ENCODE measurements at regions not wholly inside any gene's neighbourhood (a gene's known extent, or its start where the extent isn't known, plus 50 kb on each side); places are given as distances from the start of the nearest gene placed in this dataset.

DNA sequence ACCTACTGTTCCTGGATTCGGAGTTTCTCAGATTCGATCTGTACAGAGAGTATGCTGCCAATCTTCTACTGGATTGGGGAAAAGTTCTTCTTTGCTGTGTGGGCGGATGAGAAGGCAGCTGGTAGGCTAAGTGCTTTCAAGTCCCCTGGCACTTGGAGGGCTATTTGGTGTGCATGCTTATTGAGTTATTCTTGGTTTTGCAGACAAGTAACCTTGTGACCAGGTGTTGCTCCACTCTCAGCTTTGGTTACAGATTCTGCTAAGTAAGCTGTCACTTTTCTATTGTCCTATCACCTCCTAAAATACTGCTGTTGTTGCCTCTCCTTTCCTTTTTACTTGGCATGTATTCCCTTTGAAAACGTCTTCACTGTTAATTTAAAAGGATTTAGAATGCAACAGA lies 1375.1 kb upstream of the LRRTM3 start:
- Mint-ChIP-seq H3K9me3 (peaks cover 0 to 8% (median 3%) of the 10 kb centered on the region in 5 donors), H3K27me3 (no peaks in the 10 kb centered on the region), H3K27ac (no peak overlapping the region), H3K36me3 (no peaks in the 10 kb centered on the region), H3K4me3 (no peak overlapping the region), H3K4me1 (no peaks in the 10 kb centered on the region)
- Histone ChIP-seq H3K27ac (ENCODE audit: low read depth, low read length) (no peak overlapping the region), H3K27me3 (ENCODE audit: insufficient read depth, low read length, poor library complexity, severe bottlenecking) (no peaks in the 10 kb centered on the region), H3K9me3 (ENCODE audit: low read length) (no peaks in the 10 kb centered on the region), H3K4me1 (ENCODE audit: insufficient read depth, low read length) (no peaks in the 10 kb centered on the region), H3K4me3 (ENCODE audit: low read length) (no peak overlapping the region), H3K36me3 (ENCODE audit: insufficient read depth, low read length) (no peaks in the 10 kb centered on the region)
- ChIA-PET POLR2A (no interaction called here), CTCF (no interaction called here)
- no peak for DNase-seq

DNA sequence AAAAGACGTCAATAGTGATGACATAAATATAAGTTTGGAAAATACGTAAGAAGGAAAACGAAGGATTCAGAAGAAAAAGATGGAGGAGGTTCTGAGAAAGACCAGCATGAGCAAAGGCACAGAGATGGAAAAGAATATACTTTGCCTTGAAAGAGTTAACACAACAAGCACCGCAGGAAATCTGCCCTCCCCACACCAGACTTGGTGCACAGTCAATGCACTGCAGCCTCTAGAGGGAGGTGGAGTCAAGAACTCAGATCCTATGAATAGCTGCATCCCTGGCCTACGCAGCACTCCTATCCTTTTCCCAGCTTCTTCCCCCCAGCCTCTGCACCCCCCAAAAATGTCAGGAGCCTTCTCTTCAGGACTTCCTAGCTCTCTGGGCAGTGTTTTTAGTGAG lies 1370.6 kb upstream of the LRRTM3 start:
- Histone ChIP-seq H3K36me3 (ENCODE audit: insufficient read depth, low read length) (no peaks in the 10 kb centered on the region), H3K27me3 (ENCODE audit: insufficient read depth, low read length, poor library complexity, severe bottlenecking) (no peaks in the 10 kb centered on the region), H3K9me3 (ENCODE audit: low read length) (no peaks in the 10 kb centered on the region), H3K27ac (ENCODE audit: low read depth, low read length) (no peak overlapping the region), H3K4me3 (ENCODE audit: low read length) (no peak overlapping the region), H3K4me1 (ENCODE audit: insufficient read depth, low read length) (no peaks in the 10 kb centered on the region)
- peaks cover 2 to 17% (median 3%) of the 10 kb centered on the region in 5 donors for H3K9me3 Mint-ChIP-seq
- H3K27ac Mint-ChIP-seq, result no peak overlapping the region
- H3K36me3 Mint-ChIP-seq, result no peaks in the 10 kb centered on the region
- no peak for DNase-seq
- H3K4me3 Mint-ChIP-seq, result no peak overlapping the region
- ChIA-PET CTCF (no interaction called here), POLR2A (no interaction called here)
- no peaks in the 10 kb centered on the region for H3K27me3 Mint-ChIP-seq
- H3K4me1 Mint-ChIP-seq, result no peaks in the 10 kb centered on the region

DNA sequence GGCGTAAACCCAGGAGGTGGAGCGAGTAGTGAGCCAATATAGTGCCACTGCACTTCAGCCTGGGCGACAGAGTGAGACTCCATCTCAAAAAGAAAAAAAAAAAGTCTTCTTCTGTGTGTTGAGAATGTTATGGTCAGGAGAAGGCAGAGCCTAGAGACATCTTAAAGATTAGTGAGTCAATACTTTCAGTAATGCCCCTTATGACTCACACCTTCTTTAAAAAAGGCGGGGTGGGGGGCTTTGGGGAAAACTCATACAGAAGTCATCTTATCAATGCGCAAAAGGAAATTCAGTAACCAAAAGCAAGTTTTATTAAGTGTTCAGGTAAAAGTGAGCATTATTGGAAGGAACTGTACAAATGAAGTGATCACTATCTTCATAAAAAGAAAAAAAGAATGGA lies 1369.8 kb upstream of the LRRTM3 start:
- Histone ChIP-seq H3K27me3 (ENCODE audit: insufficient read depth, low read length, poor library complexity, severe bottlenecking) (no peaks in the 10 kb centered on the region), H3K27ac (ENCODE audit: low read depth, low read length) (no peak overlapping the region), H3K9me3 (ENCODE audit: low read length) (no peaks in the 10 kb centered on the region), H3K4me1 (ENCODE audit: insufficient read depth, low read length) (no peaks in the 10 kb centered on the region), H3K4me3 (ENCODE audit: low read length) (no peak overlapping the region), H3K36me3 (ENCODE audit: insufficient read depth, low read length) (no peaks in the 10 kb centered on the region)
- Mint-ChIP-seq H3K36me3 (no peaks in the 10 kb centered on the region), H3K27ac (no peak overlapping the region), H3K4me3 (no peak overlapping the region), H3K4me1 (no peaks in the 10 kb centered on the region), H3K27me3 (no peaks in the 10 kb centered on the region), H3K9me3 (peaks cover 2 to 17% (median 3%) of the 10 kb centered on the region in 5 donors)
- DNase-seq, result no peak
- ChIA-PET POLR2A (no interaction called here), CTCF (interaction anchor here (1.4 kb wide), 1 partner anchor 10 kb away, joined by 4 read pairs; no protein-coding TSS in a partner anchor)

DNA sequence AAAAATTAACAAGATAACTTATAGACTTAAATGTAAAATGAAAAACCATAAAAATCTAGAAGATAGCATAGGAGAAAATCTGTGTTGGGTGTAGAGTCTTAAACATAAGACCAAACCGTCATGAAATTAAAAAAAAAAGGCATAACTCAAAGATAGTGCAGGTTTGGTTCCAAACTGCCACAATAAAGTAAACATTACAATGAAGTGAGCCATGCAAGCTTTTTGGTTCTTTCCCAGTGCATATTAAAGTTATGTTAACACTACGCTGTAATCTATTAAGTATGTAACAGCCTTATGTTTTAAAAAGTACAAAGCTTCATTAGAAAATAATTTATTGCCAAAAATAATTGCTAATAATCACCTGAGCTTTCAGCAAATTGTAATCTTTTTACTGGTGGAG lies 1366.5 kb upstream of the LRRTM3 start:
- H3K36me3 ChIP-seq (ENCODE audit: insufficient read depth, low read length), result no peaks in the 10 kb centered on the region
- H3K27me3 ChIP-seq (ENCODE audit: insufficient read depth, low read length, poor library complexity, severe bottlenecking), result no peaks in the 10 kb centered on the region
- DNase-seq, result no peak
- Mint-ChIP-seq H3K36me3 (no peaks in the 10 kb centered on the region), H3K9me3 (peaks cover 2 to 17% (median 10%) of the 10 kb centered on the region in 5 donors), H3K4me1 (no peaks in the 10 kb centered on the region), H3K4me3 (no peak overlapping the region), H3K27ac (no peak overlapping the region), H3K27me3 (no peaks in the 10 kb centered on the region)
- ChIA-PET POLR2A (no interaction called here), CTCF (no interaction called here)
- no peak overlapping the region for H3K4me3 ChIP-seq (ENCODE audit: low read length)
- no peak overlapping the region for H3K27ac ChIP-seq (ENCODE audit: low read depth, low read length)
- peaks cover 5% of the 10 kb centered on the region for H3K9me3 ChIP-seq (ENCODE audit: low read length)
- no peaks in the 10 kb centered on the region for H3K4me1 ChIP-seq (ENCODE audit: insufficient read depth, low read length)

DNA sequence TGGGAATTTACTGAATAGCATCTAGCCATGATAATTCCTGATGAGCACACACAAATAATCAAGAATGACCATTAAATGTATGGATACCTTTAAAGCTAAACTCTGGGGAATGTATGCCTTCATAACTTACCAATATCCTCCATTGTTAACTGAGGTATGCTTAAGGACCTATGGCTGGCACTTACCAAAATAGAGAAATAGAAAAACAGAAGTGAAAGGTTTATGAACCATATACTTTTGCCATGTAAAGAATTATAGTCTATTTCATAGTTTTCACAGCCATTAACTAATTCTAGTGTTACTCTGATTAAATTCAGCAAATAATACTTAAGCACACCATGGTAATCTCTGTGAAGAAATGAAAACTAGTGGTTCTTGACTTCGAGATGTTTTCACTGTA lies 1360.6 kb upstream of the LRRTM3 start:
- H3K27me3 Mint-ChIP-seq, result no peaks in the 10 kb centered on the region
- POLR2A ChIA-PET, result no interaction called here
- no peak overlapping the region for H3K4me3 ChIP-seq (ENCODE audit: low read length)
- CTCF ChIA-PET, result no interaction called here
- peaks cover 5% of the 10 kb centered on the region for H3K9me3 ChIP-seq (ENCODE audit: low read length)
- H3K4me3 Mint-ChIP-seq, result no peak overlapping the region
- no peaks in the 10 kb centered on the region for H3K4me1 Mint-ChIP-seq
- H3K27ac Mint-ChIP-seq, result no peak overlapping the region
- H3K27me3 ChIP-seq (ENCODE audit: insufficient read depth, low read length, poor library complexity, severe bottlenecking), result no peaks in the 10 kb centered on the region
- H3K36me3 Mint-ChIP-seq, result no peaks in the 10 kb centered on the region
- no peaks in the 10 kb centered on the region for H3K4me1 ChIP-seq (ENCODE audit: insufficient read depth, low read length)
- H3K27ac ChIP-seq (ENCODE audit: low read depth, low read length), result no peak overlapping the region
- peaks cover 0 to 13% (median 5%) of the 10 kb centered on the region in 5 donors for H3K9me3 Mint-ChIP-seq
- no peaks in the 10 kb centered on the region for H3K36me3 ChIP-seq (ENCODE audit: insufficient read depth, low read length)
- DNase-seq, result no peak

DNA sequence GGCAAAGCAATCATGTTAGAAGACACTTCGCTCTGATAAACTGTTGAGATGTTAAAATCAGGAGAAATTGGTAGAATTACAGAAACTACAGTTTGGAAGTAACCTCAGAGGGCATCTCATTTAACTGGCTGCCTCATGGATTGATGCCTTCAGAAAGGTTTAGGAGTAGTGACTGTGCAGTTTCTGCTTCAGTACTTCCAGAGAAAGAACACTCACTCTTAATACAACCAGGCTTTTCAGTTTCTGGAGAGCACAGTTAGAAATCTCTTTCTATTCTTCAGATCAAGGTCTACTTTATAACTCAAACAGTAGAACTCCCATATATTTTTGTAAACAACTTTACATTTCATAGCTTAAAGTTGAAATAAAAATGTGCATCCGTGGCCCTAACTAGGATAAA lies 1358.9 kb upstream of the LRRTM3 start:
- CTCF ChIA-PET, result no interaction called here
- H3K4me3 ChIP-seq (ENCODE audit: low read length), result no peak overlapping the region
- peaks cover 5% of the 10 kb centered on the region for H3K9me3 ChIP-seq (ENCODE audit: low read length)
- no peak for DNase-seq
- H3K27me3 ChIP-seq (ENCODE audit: insufficient read depth, low read length, poor library complexity, severe bottlenecking), result no peaks in the 10 kb centered on the region
- POLR2A ChIA-PET, result no interaction called here
- Mint-ChIP-seq H3K4me3 (no peak overlapping the region), H3K4me1 (no peaks in the 10 kb centered on the region), H3K9me3 (peaks cover 0 to 16% (median 5%) of the 10 kb centered on the region in 5 donors), H3K27me3 (no peaks in the 10 kb centered on the region), H3K36me3 (no peaks in the 10 kb centered on the region), H3K27ac (no peak overlapping the region)
- no peak overlapping the region for H3K27ac ChIP-seq (ENCODE audit: low read depth, low read length)
- no peaks in the 10 kb centered on the region for H3K4me1 ChIP-seq (ENCODE audit: insufficient read depth, low read length)
- no peaks in the 10 kb centered on the region for H3K36me3 ChIP-seq (ENCODE audit: insufficient read depth, low read length)

DNA sequence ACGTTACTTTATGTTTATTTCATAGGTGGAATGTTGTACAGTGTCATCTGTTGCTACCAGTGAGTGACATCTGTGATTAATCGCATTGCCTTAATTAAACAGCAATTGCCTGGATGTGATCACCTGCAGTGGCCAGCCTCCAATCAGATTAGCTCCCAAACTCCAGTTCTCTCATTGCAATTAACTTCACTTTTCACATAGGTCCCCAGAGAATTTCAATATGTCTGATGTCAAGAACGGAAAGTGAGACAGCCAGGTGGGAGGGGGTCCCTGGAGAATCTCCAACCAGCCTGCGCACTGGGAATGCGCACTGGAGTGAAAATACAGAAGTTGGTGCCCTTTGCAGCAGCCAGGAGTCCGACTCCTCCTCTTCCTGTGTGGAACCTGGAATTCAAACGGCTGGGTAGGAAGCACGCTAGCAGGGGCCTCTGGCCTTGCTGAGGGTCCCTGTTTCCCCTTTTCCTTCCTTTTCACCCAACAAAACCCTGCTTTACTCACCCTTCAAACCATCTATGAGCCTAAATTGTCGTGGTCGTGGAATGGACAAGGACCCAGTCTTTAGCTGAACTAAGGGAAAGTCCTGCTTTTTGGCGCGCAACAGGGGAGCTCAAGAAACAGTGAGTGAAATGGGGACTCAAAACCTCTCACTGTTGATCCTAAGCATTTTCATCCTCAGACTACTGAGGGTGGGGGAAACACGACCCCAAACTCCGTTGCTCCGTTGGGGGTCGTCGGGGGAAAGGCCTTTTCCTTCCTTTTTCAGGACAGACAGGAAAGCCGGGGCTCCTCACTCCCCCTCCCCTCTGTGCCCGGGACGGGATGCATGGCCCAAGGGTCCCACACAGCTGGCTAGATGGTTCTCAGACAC lies 1355.5 kb upstream of the LRRTM3 start:
- Histone ChIP-seq H3K4me1 (ENCODE audit: insufficient read depth, low read length) (no peaks in the 10 kb centered on the region), H3K27me3 (ENCODE audit: insufficient read depth, low read length, poor library complexity, severe bottlenecking) (no peaks in the 10 kb centered on the region), H3K27ac (ENCODE audit: low read depth, low read length) (no peak overlapping the region), H3K36me3 (ENCODE audit: insufficient read depth, low read length) (no peaks in the 10 kb centered on the region), H3K9me3 (ENCODE audit: low read length) (no peaks in the 10 kb centered on the region), H3K4me3 (ENCODE audit: low read length) (no peak overlapping the region)
- H3K27me3 Mint-ChIP-seq, result no peaks in the 10 kb centered on the region
- no peak overlapping the region for H3K27ac Mint-ChIP-seq
- no peak for DNase-seq
- no peaks in the 10 kb centered on the region for H3K4me1 Mint-ChIP-seq
- ChIA-PET POLR2A (no interaction called here), CTCF (no interaction called here)
- H3K9me3 Mint-ChIP-seq, result peaks cover 2 to 20% (median 6%) of the 10 kb centered on the region in 5 donors
- H3K36me3 Mint-ChIP-seq, result no peaks in the 10 kb centered on the region
- H3K4me3 Mint-ChIP-seq, result no peak overlapping the region

DNA sequence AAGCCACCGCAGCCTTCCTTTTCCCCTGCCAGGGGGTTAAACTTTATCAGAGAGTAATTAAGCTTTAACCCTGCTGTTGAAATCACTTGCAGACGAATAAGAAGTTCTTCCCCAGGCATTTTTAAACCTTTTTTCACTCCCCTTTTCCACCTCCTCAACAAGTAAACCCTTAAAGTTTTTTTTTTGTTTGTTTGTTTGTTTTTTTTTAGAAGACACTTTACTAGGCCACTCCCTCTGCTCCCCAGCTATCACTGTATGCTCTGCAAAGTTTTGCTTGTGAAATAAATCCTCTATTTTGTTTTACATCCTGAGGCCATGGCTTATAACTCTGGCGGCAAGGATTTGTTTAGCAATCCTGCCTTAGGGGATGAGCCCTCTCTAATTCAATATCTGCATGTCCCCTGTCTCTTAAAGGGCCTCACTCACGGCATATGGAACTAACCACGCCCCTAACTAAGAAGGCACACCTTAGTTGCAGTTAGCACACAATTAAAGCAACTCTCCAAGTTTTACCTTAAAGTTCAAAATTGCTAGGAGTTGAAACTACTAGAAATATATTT lies 1354.7 kb upstream of the LRRTM3 start:
- Histone ChIP-seq H3K27me3 (ENCODE audit: insufficient read depth, low read length, poor library complexity, severe bottlenecking) (no peaks in the 10 kb centered on the region), H3K9me3 (ENCODE audit: low read length) (no peaks in the 10 kb centered on the region), H3K4me1 (ENCODE audit: insufficient read depth, low read length) (no peaks in the 10 kb centered on the region), H3K4me3 (ENCODE audit: low read length) (no peak overlapping the region), H3K36me3 (ENCODE audit: insufficient read depth, low read length) (no peaks in the 10 kb centered on the region), H3K27ac (ENCODE audit: low read depth, low read length) (no peak overlapping the region)
- no peak overlapping the region for H3K4me3 Mint-ChIP-seq
- ChIA-PET POLR2A (no interaction called here), CTCF (no interaction called here)
- H3K9me3 Mint-ChIP-seq, result peaks cover 2 to 19% (median 7%) of the 10 kb centered on the region in 5 donors
- H3K27me3 Mint-ChIP-seq, result no peaks in the 10 kb centered on the region
- H3K4me1 Mint-ChIP-seq, result no peaks in the 10 kb centered on the region
- H3K36me3 Mint-ChIP-seq, result no peaks in the 10 kb centered on the region
- no peak overlapping the region for H3K27ac Mint-ChIP-seq
- no peak for DNase-seq

Measured in CD8-positive, alpha-beta memory T cell (primary cell).